ENCODE measurements at regions not wholly inside any gene's neighbourhood (a gene's known extent, or its start where the extent isn't known, plus 50 kb on each side); places are given as distances from the start of the nearest gene placed in this dataset.

GRCh38 chr4:54954656-54955388 is 170.6 kb downstream of the KDR start:
- Histone ChIP-seq H3F3A (ENCODE audit: insufficient read depth, low read length) (no peaks in the 10 kb centered on the region), H3K27me3 (replicated peaks; ENCODE audit: insufficient read depth, low read length) (no peaks in the 10 kb centered on the region), H2AFZ (ENCODE audit: low read length) (no peak overlapping the region), H3K36me3 (replicated peaks; ENCODE audit: insufficient read depth, low read length) (no peaks in the 10 kb centered on the region), H3K9me2 (replicated peaks; ENCODE audit: insufficient read depth, low read length) (no peaks in the 10 kb centered on the region), H3K9me3 (replicated peaks; ENCODE audit: insufficient read depth, low read length) (no peaks in the 10 kb centered on the region), H3K79me2 (ENCODE audit: low read length) (no peaks in the 10 kb centered on the region), H3K4me1 (ENCODE audit: low read length) (no peaks in the 10 kb centered on the region), H4K20me1 (ENCODE audit: insufficient read depth, low read length) (no peaks in the 10 kb centered on the region), H3K9ac (ENCODE audit: low read length) (no peak overlapping the region), H3K4me3 (ENCODE audit: low read length) (no peak overlapping the region), H3K27ac (ENCODE audit: low read length) (no peak overlapping the region), H3K4me2 (ENCODE audit: low read depth, low read length) (no peak overlapping the region)
- DNase-seq, result no peak
- TF ChIP-seq EZH2phosphoT487 (IDR thresholded peaks at IDR 0.05; ENCODE audit: low read length) (no peak), EZH2 (optimal IDR thresholded peaks at IDR 0.05; ENCODE audit: low read depth, low read length) (no peak), CTCF (IDR thresholded peaks at IDR 0.05; ENCODE audit: low read length) (no peak)

- no peak overlapping the region for H2AFZ ChIP-seq (ENCODE audit: low read length)
- no peaks in the 10 kb centered on the region for H3K27me3 ChIP-seq (replicated peaks; ENCODE audit: insufficient read depth, low read length)
- TF ChIP-seq EZH2 (optimal IDR thresholded peaks at IDR 0.05; ENCODE audit: low read depth, low read length), result no peak
- TF ChIP-seq EZH2phosphoT487 (IDR thresholded peaks at IDR 0.05; ENCODE audit: low read length), result no peak
- TF ChIP-seq CTCF (IDR thresholded peaks at IDR 0.05; ENCODE audit: low read length), result no peak
- no peaks in the 10 kb centered on the region for H4K20me1 ChIP-seq (ENCODE audit: insufficient read depth, low read length)
- no peaks in the 10 kb centered on the region for H3K9me3 ChIP-seq (replicated peaks; ENCODE audit: insufficient read depth, low read length)
- H3K4me2 ChIP-seq (ENCODE audit: low read depth, low read length), result no peak overlapping the region
- no peak overlapping the region for H3K27ac ChIP-seq (ENCODE audit: low read length)
- H3K36me3 ChIP-seq (replicated peaks; ENCODE audit: insufficient read depth, low read length), result no peaks in the 10 kb centered on the region
- no peak overlapping the region for H3K4me3 ChIP-seq (ENCODE audit: low read length)
- H3F3A ChIP-seq (ENCODE audit: insufficient read depth, low read length), result no peaks in the 10 kb centered on the region
- H3K79me2 ChIP-seq (ENCODE audit: low read length), result no peaks in the 10 kb centered on the region
- H3K4me1 ChIP-seq (ENCODE audit: low read length), result no peaks in the 10 kb centered on the region
- H3K9ac ChIP-seq (ENCODE audit: low read length), result no peak overlapping the region
- DNase-seq, result no peak
- H3K9me2 ChIP-seq (replicated peaks; ENCODE audit: insufficient read depth, low read length), result no peaks in the 10 kb centered on the region
Observed at GRCh38 chr4:54946741-54947140, 178.7 kb downstream of the KDR start.

GRCh38 chr4:54945838-54946237 is 179.6 kb downstream of the KDR start:
- H3F3A ChIP-seq (ENCODE audit: insufficient read depth, low read length), result no peaks in the 10 kb centered on the region
- DNase-seq, result no peak
- H3K79me2 ChIP-seq (ENCODE audit: low read length), result no peaks in the 10 kb centered on the region
- H3K27ac ChIP-seq (ENCODE audit: low read length), result no peak overlapping the region
- H3K9me3 ChIP-seq (replicated peaks; ENCODE audit: insufficient read depth, low read length), result no peaks in the 10 kb centered on the region
- no peak for TF ChIP-seq CTCF (IDR thresholded peaks at IDR 0.05; ENCODE audit: low read length)
- no peak for TF ChIP-seq EZH2 (optimal IDR thresholded peaks at IDR 0.05; ENCODE audit: low read depth, low read length)
- TF ChIP-seq EZH2phosphoT487 (IDR thresholded peaks at IDR 0.05; ENCODE audit: low read length), result no peak
- no peaks in the 10 kb centered on the region for H3K4me1 ChIP-seq (ENCODE audit: low read length)
- no peaks in the 10 kb centered on the region for H3K36me3 ChIP-seq (replicated peaks; ENCODE audit: insufficient read depth, low read length)
- H2AFZ ChIP-seq (ENCODE audit: low read length), result no peak overlapping the region
- H4K20me1 ChIP-seq (ENCODE audit: insufficient read depth, low read length), result no peaks in the 10 kb centered on the region
- no peaks in the 10 kb centered on the region for H3K9me2 ChIP-seq (replicated peaks; ENCODE audit: insufficient read depth, low read length)
- no peaks in the 10 kb centered on the region for H3K27me3 ChIP-seq (replicated peaks; ENCODE audit: insufficient read depth, low read length)
- no peak overlapping the region for H3K9ac ChIP-seq (ENCODE audit: low read length)
- H3K4me2 ChIP-seq (ENCODE audit: low read depth, low read length), result no peak overlapping the region
- H3K4me3 ChIP-seq (ENCODE audit: low read length), result no peak overlapping the region

Measured in MM.1S (cell line).